ENCODE measurements at regions not wholly inside any gene's neighbourhood (a gene's known extent, or its start where the extent isn't known, plus 50 kb on each side); places are given as distances from the start of the nearest gene placed in this dataset.

GRCh38 chr21:15644489-15644888 lies 85.3 kb upstream of the USP25 start:
- TF ChIP-seq CTCF (IDR thresholded peaks at IDR 0.05; ENCODE audit: extremely low read depth, insufficient read depth, missing control alignments), result no peak
- in situ Hi-C loops (cut with MboI; ENCODE audit: low pct_unique_long_range_greater_than_20kb, low sequenced_read_pairs, unreplicated experiment), result loop anchor here (25.0 kb wide), 1 partner anchor 107 kb away; no protein-coding TSS in a partner anchor
- DNase-seq (ENCODE audit: low spot score), result no peak

GRCh38 chr21:15645830-15646229 lies 84.0 kb upstream of the USP25 start:
- no peak for DNase-seq (ENCODE audit: low spot score)
- no peak for TF ChIP-seq CTCF (IDR thresholded peaks at IDR 0.05; ENCODE audit: extremely low read depth, insufficient read depth, missing control alignments)
- in situ Hi-C loops (cut with MboI; ENCODE audit: low pct_unique_long_range_greater_than_20kb, low sequenced_read_pairs, unreplicated experiment), result loop anchor here (25.0 kb wide), 1 partner anchor 109 kb away; no protein-coding TSS in a partner anchor

- in situ Hi-C loops (cut with MboI; ENCODE audit: low pct_unique_long_range_greater_than_20kb, low sequenced_read_pairs, unreplicated experiment), result no loop called here
- no peak for DNase-seq (ENCODE audit: low spot score)
- TF ChIP-seq CTCF (IDR thresholded peaks at IDR 0.05; ENCODE audit: extremely low read depth, insufficient read depth, missing control alignments), result no peak
Observed at GRCh38 chr21:15650735-15651134, 79.0 kb upstream of the USP25 start.

GRCh38 chr21:15651172-15651571 lies 78.6 kb upstream of the USP25 start:
- no peak for DNase-seq (ENCODE audit: low spot score)
- TF ChIP-seq CTCF (IDR thresholded peaks at IDR 0.05; ENCODE audit: extremely low read depth, insufficient read depth, missing control alignments), result no peak
- in situ Hi-C loops (cut with MboI; ENCODE audit: low pct_unique_long_range_greater_than_20kb, low sequenced_read_pairs, unreplicated experiment), result no loop called here

- TF ChIP-seq CTCF (IDR thresholded peaks at IDR 0.05; ENCODE audit: extremely low read depth, insufficient read depth, missing control alignments), result no peak
- in situ Hi-C loops (cut with MboI; ENCODE audit: low pct_unique_long_range_greater_than_20kb, low sequenced_read_pairs, unreplicated experiment), result no loop called here
- no peak for DNase-seq (ENCODE audit: low spot score)
Observed at GRCh38 chr21:15653710-15654109, 76.1 kb upstream of the USP25 start.

- no peak for DNase-seq (ENCODE audit: low spot score)
- no peak for TF ChIP-seq CTCF (IDR thresholded peaks at IDR 0.05; ENCODE audit: extremely low read depth, insufficient read depth, missing control alignments)
- in situ Hi-C loops (cut with MboI; ENCODE audit: low pct_unique_long_range_greater_than_20kb, low sequenced_read_pairs, unreplicated experiment), result no loop called here
Observed at GRCh38 chr21:15654171-15654570, 75.6 kb upstream of the USP25 start.
